ENCODE measurements at regions not wholly inside any gene's neighbourhood (a gene's known extent, or its start where the extent isn't known, plus 50 kb on each side); places are given as distances from the start of the nearest gene placed in this dataset.

- TF ChIP-seq GATA2 (CRISPR knock-in tag; IDR thresholded peaks at IDR 0.05) (no peak), PBX3 (IDR thresholded peaks at IDR 0.05) (no peak), ELF1 (IDR thresholded peaks at IDR 0.05) (no peak)
Observed at GRCh38 chr3:74535281-74535680, 79.2 kb downstream of the CNTN3 start (continued).

- CTCF ChIA-PET: no interaction called here
- POLR2A ChIA-PET: no interaction called here
- Histone ChIP-seq H4K20me1 (ENCODE audit: insufficient read depth) (no peaks in the 10 kb centered on the region), H3K27ac (ENCODE audit: low read depth in 2 of 2, low read length in 1 of 2) (no peak overlapping the region), H3K9me3 (no peaks in the 10 kb centered on the region), H3K4me3 (ENCODE audit: low read depth in 2 of 2, low read length in 1 of 2) (no peak overlapping the region), H3K4me1 (ENCODE audit: control insufficient read depth in 1 of 2, insufficient read depth in 2 of 2, low read depth in 1 of 2, low read length in 1 of 2) (peaks cover 0 to 20% of the 10 kb centered on the region in 2 experiments; a peak in 2 of 4 replicates), H3K36me3 (replicated peaks in 1 of 2; ENCODE audit: control insufficient read depth in 1 of 2, insufficient read depth in 2 of 2, low read length in 1 of 2) (no peaks in the 10 kb centered on the region), H3K79me2 (ENCODE audit: insufficient read depth) (0 out of 2 replicates have a peak, but pooled peaks cover 8% of the 10 kb centered on the region), H3K4me2 (no peak overlapping the region), H3F3A (replicated peaks; ENCODE audit: insufficient read depth) (peaks cover 16% of the 10 kb centered on the region), H3K9ac (no peak overlapping the region), H3K27me3 (ENCODE audit: insufficient read depth) (no peaks in the 10 kb centered on the region), H2AFZ (ENCODE audit: low read depth) (no peak overlapping the region), H3K9me2 (no peaks in the 10 kb centered on the region)
- DNase-seq: no peak
- no peak for TF ChIP-seq TAF1 (IDR thresholded peaks at IDR 0.05; ENCODE audit: borderline replicate concordance, low read depth, low read length)
- TF ChIP-seq IRF3 (IDR thresholded peaks at IDR 0.05; ENCODE audit: low read depth, low read length): no peak
- TF ChIP-seq RCOR1 (IDR thresholded peaks at IDR 0.05; ENCODE audit: low read length): no peak
- no peak for TF ChIP-seq FOSL2 (IDR thresholded peaks at IDR 0.05; ENCODE audit: borderline replicate concordance, low read depth)
- no peak for TF ChIP-seq EZH2phosphoT487 (IDR thresholded peaks at IDR 0.05; ENCODE audit: borderline replicate concordance, low read depth)
- no peak for TF ChIP-seq RFX5 (IDR thresholded peaks at IDR 0.05; ENCODE audit: low read length)
- TF ChIP-seq POLR2AphosphoS5 (IDR thresholded peaks at IDR 0.05; ENCODE audit: low read depth, low read length): no peak
- no peak for TF ChIP-seq YY1 (IDR thresholded peaks at IDR 0.05; ENCODE audit: low read depth)
- no peak for TF ChIP-seq CTCF (IDR thresholded peaks at IDR 0.05)
- no peak for TF ChIP-seq EP300 (IDR thresholded peaks at IDR 0.05; ENCODE audit: borderline replicate concordance in 1 of 2, low read depth in 1 of 2, low read length in 1 of 2)
- no peak for TF ChIP-seq USF1 (IDR thresholded peaks at IDR 0.05; ENCODE audit: borderline replicate concordance, low read depth)
- TF ChIP-seq REST (IDR thresholded peaks at IDR 0.05; ENCODE audit: low read depth, low read length): no peak
- no peak for TF ChIP-seq RAD21 (IDR thresholded peaks at IDR 0.05; ENCODE audit: low read length)
- TF ChIP-seq ZBTB33 (IDR thresholded peaks at IDR 0.05; ENCODE audit: borderline replicate concordance, low read depth): no peak
- TF ChIP-seq JUND (IDR thresholded peaks at IDR 0.05): no peak
- TF ChIP-seq GABPA (IDR thresholded peaks at IDR 0.05; ENCODE audit: low read depth): no peak
- TF ChIP-seq NRF1 (IDR thresholded peaks at IDR 0.05; ENCODE audit: low read depth, low read length): no peak
- no peak for TF ChIP-seq MAX (IDR thresholded peaks at IDR 0.05; ENCODE audit: low read depth)
- 86% methylated on average over 2 of the region's 2 CpGs for WGBS (ENCODE audit: low lambda C conversion rate)
Observed at GRCh38 chr3:74534611-74535010, 79.8 kb downstream of the CNTN3 start.
